CD4-positive, alpha-beta T cell treated with Interleukin-1 beta for 1 hour (primary cell): ENCODE measurements at regions not wholly inside any gene's neighbourhood (a gene's known extent, or its start where the extent isn't known, plus 50 kb on each side); places are given as distances from the start of the nearest gene placed in this dataset.

Experiments
- DNase-seq, 2 donors: peaks; one replicate each; pipeline ENCODE4 v3.0.0-alpha.2; 2020 to 2022

DNA sequence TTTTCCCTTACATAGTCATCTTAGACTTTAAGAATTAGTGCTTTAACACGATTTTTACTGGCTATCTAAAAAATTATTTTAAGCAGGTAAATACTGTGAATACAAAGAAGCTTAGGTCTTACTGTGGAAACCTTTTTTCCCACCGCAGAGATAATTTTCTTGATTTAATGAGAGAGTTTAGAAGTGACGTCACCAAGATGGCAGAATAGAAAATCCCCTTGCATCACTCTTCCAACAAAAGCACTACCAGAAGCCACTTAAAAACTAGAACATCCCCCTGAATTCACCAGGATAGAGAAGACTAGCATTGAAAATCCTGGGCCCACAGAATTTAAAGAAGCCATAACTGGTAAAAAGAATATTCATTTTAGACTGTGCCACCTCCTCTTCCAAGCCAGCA is 375.4 kb upstream of the PTCHD4 start:
- DNase-seq: no peak

GRCh38 chr6:48476257-48476656 is 365.3 kb upstream of the PTCHD4 start:
- no peak for DNase-seq

GRCh38 chr6:48475275-48475674 is 364.3 kb upstream of the PTCHD4 start:
- no peak for DNase-seq

DNA sequence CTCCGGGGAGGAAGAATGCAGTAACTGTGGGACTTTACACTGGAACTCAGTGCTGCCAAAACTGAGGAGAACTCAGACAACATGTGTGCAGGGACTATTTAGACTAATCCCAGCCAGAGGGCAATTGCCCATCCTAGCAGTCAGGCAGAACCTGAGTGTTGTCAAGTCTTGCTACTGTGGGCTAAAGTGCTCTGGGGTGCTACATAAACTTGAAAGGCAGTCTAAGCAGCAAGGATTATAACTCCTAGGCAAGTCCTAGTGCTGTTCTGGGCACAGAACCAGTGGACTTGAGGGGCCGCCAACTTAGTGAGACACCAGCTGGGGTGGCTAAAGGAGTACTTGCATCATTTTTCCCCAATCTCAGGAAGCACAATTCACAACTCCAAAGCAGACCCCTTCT is 363.8 kb upstream of the PTCHD4 start:
- DNase-seq: no peak

GRCh38 chr6:48474136-48474535 is 363.1 kb upstream of the PTCHD4 start:
- no peak for DNase-seq

DNA sequence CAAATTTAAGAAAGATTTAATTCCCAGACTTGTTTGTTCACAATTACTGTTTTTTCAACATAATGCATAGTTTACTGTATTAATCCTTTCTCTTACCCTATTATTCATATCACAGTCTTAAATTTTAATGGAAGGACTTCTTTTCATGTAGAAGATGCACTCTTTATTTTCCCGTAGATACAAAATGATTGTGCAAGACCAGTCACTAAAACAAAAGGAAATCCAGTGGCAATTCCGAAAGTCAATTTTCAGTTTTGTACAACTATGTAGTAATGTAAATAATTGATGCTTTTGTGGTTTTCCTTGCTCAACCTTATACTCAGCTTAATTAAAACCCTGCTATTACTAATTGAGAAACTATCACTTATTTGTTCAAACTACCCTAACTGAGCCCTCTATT is 361.5 kb upstream of the PTCHD4 start:
- DNase-seq: no peak

DNA sequence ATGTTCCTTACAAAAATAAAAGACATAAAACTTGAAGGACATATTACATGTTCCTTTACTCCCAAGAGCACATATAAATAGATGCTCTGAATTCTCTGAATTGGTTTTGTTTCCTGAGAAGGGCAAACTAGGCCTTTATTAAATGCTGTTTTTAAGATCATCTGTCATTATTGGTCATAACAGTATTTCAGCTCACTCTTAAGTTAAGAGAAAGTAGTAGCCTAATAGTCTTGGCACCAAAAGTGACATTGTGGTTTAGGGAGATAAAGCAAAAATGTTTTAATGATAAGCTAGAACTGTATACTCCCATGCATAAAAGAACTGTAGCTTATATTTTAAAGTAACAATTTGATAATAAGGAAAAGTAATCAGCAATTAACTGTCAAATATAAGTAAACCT is 361.1 kb upstream of the PTCHD4 start:
- no peak for DNase-seq

GRCh38 chr6:48471326-48471725 is 360.3 kb upstream of the PTCHD4 start:
- DNase-seq: no peak

GRCh38 chr6:48449002-48449401 is 338.0 kb upstream of the PTCHD4 start:
- DNase-seq: no peak

- DNase-seq: no peak
Measured at GRCh38 chr6:48447251-48447650, 336.3 kb upstream of the PTCHD4 start.

DNA sequence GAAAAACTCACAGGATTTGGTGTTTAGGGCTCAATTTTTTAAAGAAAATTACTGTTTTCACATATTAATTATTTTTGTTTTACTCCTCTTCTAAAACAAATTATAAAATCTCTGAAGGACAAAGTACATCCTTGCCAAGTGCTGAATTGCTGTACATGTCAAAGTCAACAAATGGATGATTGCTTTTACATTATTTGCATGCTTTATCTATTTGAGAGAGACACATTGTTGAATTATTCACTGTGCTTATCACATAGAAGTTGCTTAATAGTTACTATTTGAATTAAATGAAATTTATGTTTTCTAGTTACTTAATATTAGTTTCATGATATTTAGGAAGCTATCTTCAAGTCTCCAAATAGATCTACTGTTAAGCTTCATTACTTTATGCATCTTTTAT is 318.6 kb upstream of the PTCHD4 start:
- DNase-seq: no peak

GRCh38 chr6:48429021-48429420 is 318.0 kb upstream of the PTCHD4 start:
- DNase-seq: no peak

DNA sequence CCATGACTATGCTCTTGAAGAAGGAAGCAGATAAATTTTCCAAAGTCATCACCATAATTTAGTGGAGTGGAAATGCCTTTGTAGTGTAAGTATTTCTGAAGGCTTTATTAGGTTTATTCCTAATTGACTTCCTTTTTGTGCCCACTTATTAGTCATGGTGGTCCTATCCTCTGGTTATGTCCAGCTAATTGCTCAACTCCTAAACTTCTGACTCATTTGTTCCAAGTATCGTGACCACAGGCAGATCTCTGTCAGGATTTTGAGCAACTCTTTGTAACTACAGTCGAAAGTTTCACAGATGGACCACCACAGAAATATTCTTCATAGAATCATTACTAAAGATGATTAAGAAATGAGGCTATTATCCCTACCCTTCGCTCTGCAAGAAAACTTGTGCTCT is 315.6 kb upstream of the PTCHD4 start:
- DNase-seq: no peak

GRCh38 chr6:48423640-48424365 is 312.8 kb upstream of the PTCHD4 start:
- DNase-seq: no peak

- DNase-seq: no peak
Measured at GRCh38 chr6:48419992-48420391, 309.0 kb upstream of the PTCHD4 start.

GRCh38 chr6:48417927-48418326 is 306.9 kb upstream of the PTCHD4 start:
- DNase-seq: no peak

DNA sequence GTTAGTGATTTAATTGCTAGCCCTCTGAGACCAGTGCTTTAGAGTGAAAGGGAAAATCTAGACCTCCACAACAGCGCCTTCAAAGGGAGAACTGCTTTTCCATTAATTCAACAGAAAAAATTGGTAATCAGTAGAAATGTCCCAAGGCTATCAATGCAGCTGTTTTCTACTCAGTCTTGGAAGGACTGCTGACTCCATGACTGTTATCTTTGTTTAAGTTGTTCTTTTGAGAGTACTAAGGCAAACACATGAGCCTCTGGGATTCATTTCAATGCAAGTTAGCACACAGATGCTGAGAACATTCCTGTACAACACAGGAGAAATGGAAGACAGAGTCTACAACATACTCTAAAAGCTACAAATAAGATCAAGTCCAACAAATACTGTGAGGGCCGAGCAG is 301.7 kb upstream of the PTCHD4 start:
- DNase-seq: no peak

- no peak for DNase-seq
Measured at GRCh38 chr6:48404927-48405326, 293.9 kb upstream of the PTCHD4 start.

GRCh38 chr6:48403587-48403986 is 292.6 kb upstream of the PTCHD4 start:
- DNase-seq: no peak

DNA sequence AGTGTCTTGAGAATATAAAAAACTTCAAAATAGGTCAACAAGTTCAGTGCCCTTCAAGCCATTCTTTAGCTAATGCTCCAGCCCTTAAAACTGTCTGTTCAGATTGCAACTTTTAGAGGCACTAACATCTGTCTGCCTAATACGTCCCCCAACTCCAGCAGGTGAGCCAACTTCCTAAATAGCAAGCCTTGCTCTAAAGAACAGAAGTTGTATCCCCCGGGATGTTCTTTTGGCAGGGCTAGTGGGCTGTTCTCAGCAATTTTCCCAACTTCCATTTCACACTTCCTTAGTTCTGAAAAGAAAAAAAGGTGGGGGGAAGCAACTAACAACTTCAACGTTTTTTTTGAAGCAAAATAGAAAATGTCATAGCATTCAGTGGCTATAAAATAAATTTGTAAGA is 290.0 kb upstream of the PTCHD4 start:
- no peak for DNase-seq

DNA sequence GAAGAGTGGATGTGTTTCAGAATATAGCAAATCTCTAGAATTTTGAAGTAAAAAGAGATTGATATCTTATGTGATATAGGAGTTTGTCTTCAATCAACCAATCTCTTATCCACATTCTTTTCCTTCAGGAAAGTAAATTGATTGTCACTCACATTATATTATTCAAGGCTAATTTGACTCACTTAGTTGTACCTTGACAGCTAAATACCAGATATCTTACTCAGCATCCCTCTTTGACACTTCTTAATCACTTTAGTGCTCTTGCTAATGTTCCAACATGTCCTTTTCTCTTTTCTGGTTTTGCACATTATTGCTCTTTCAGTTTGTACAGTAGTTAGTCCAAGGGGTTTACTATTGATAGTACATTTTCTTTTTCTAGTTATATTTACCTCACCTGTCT is 286.9 kb upstream of the PTCHD4 start:
- no peak for DNase-seq

DNA sequence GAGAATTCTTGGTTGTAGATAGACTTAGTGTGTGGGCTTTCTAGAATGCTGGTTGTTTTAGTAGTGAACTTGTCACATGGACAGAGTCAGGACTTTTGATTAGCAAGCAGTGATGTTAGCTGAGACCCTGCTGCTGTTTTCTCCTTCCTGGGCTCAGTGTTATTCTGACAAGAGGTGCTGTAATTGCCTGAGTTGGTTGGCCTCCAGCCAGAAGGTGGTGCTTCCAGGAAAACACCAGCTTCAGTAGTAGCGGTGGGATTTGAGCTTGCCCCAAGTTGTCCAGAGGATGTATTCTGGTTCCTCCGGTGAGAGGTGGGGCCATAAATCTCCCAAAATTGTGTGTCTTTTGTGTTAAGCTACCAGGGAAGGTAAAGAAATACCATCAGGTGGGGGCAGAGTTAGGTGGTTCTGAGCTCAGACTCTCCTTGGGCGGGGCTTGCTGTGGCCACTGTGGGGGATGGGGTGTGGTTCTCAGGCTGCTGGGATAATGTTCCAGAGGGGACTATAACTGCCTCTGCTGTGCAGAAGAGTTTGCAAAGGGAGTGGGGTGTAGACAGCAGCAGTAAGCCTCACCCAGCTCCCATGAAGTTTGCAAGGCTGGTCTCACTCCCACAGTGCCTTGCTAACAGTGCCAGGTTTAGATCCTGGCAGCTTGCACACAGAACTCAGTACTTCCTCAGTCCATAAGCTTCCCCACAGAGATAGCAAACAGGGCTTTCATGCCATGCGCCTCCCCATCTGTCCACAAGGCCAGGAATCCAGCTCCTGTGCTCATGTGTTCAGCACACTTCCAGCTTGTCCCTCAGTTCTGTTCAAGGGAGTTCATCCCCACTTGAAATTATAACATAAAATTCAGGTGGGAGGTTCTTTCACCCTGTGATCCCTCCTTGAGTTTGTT is 278.4 kb upstream of the PTCHD4 start:
- no peak for DNase-seq

GRCh38 chr6:48388044-48388443 is 277.0 kb upstream of the PTCHD4 start:
- DNase-seq: no peak

DNA sequence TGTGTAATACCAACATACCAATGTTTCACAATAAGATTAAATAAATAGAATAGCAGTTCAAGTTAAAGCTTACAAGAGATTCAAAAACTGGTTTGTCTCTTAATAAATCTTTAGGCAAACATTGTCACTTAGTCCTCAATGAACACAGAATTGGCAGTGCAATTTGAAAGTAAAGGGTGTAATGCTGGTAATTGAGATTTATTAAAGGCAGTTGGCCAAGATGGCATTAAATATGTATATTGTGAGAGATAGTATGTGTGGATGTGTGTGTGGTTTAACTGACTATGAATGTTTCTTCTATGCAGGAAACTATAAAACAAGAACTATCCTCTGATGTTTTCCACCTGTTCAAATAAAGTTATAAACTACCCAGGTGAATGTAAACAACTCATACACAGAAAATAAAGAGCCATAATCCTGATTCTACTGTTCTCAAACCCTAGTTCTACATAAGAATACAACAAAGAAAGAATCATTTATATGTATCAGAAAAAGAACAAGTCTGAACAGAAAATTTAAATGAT is 267.9 kb upstream of the PTCHD4 start:
- DNase-seq: no peak
